ENCODE measurements at regions not wholly inside any gene's neighbourhood (a gene's known extent, or its start where the extent isn't known, plus 50 kb on each side); places are given as distances from the start of the nearest gene placed in this dataset.

DNA sequence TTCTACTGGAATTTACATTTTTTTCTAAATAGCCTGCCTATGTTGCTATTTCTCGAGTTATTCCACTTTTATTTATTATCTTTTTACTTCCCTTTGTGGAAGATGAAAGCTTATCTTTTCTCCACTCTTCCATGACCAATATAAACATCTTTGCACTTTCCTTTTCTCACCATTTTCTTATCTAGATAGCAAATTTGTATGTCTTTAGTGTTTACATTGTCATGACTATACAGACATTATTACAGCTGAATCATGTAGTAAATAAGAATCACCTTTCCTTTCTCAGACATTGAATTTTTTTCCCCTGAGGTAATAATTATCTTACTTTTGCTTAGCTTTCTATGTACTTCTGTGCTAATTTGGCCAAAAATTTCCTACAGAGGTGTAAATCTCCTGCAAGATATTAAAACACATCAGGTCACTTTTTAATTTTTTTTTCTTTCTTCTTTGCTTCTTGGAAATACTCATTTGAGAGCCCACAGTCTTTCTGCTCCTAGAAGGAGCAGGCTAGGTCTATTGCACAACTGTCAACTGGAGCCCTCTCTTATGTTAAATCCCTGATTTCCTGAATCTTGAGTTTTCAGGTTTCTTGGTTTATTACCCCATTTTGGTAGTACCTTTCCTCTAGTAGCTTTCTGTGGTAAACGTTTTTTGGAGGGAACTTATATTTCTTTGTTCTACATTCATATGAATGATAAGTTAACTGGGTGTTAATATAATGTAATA lies 109.0 kb upstream of the ATP2B1 start:
- TF ChIP-seq, protein P1, sequence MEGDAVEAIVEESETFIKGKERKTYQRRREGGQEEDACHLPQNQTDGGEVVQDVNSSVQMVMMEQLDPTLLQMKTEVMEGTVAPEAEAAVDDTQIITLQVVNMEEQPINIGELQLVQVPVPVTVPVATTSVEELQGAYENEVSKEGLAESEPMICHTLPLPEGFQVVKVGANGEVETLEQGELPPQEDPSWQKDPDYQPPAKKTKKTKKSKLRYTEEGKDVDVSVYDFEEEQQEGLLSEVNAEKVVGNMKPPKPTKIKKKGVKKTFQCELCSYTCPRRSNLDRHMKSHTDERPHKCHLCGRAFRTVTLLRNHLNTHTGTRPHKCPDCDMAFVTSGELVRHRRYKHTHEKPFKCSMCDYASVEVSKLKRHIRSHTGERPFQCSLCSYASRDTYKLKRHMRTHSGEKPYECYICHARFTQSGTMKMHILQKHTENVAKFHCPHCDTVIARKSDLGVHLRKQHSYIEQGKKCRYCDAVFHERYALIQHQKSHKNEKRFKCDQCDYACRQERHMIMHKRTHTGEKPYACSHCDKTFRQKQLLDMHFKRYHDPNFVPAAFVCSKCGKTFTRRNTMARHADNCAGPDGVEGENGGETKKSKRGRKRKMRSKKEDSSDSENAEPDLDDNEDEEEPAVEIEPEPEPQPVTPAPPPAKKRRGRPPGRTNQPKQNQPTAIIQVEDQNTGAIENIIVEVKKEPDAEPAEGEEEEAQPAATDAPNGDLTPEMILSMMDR (conservative IDR thresholded peaks at IDR 0.05 in 1 of 2, IDR thresholded peaks at IDR 0.05 in 1 of 2; ENCODE audit: low read depth in 1 of 2, low read length in 2 of 2) = no peak
- no peak for TF ChIP-seq EZH2 (IDR thresholded peaks at IDR 0.05; ENCODE audit: low read length, missing control alignments)
